ENCODE measurements at regions not wholly inside any gene's neighbourhood (a gene's known extent, or its start where the extent isn't known, plus 50 kb on each side); places are given as distances from the start of the nearest gene placed in this dataset.

- Mint-ChIP-seq H3K4me1 (no peaks in the 10 kb centered on the region), H3K27ac (no peak overlapping the region), H3K27me3 (no peaks in the 10 kb centered on the region), H3K9me3 (peaks cover 7 to 10% of the 10 kb centered on the region in 2 donors), H3K4me3 (no peak overlapping the region)
- ATAC-seq (no peak), DNase-seq (no peak)
These were observed 118.4 kb upstream of the BTBD3 start for GRCh38 chr20:11799281-11799684.

- DNase-seq (no peak), ATAC-seq (no peak)
- Mint-ChIP-seq H3K4me1 (no peaks in the 10 kb centered on the region), H3K9me3 (peaks cover 0 to 5% of the 10 kb centered on the region in 2 donors), H3K27me3 (no peaks in the 10 kb centered on the region), H3K27ac (no peak overlapping the region), H3K4me3 (no peak overlapping the region)
These were observed 110.3 kb upstream of the BTBD3 start for GRCh38 chr20:11807054-11808048.

- Mint-ChIP-seq H3K27ac (no peak overlapping the region), H3K4me3 (no peak overlapping the region), H3K4me1 (no peaks in the 10 kb centered on the region), H3K27me3 (no peaks in the 10 kb centered on the region), H3K9me3 (peaks cover 0 to under 1% of the 10 kb centered on the region in 2 donors)
- DNase-seq (no peak), ATAC-seq (no peak)
These were observed 108.9 kb upstream of the BTBD3 start for GRCh38 chr20:11808841-11809240.

- Mint-ChIP-seq H3K9me3 (no peaks in the 10 kb centered on the region), H3K4me1 (no peaks in the 10 kb centered on the region), H3K27me3 (no peaks in the 10 kb centered on the region), H3K4me3 (no peak overlapping the region), H3K27ac (no peak overlapping the region)
- no peak for ATAC-seq
- no peak for DNase-seq
These were observed 107.2 kb upstream of the BTBD3 start for GRCh38 chr20:11810311-11811083.

GRCh38 chr20:11813106-11813890 lies 104.4 kb upstream of the BTBD3 start:
- H3K27ac Mint-ChIP-seq, result no peak overlapping the region
- no peaks in the 10 kb centered on the region for H3K27me3 Mint-ChIP-seq
- no peak for ATAC-seq
- peaks cover 5 to 7% of the 10 kb centered on the region in 2 donors for H3K9me3 Mint-ChIP-seq
- DNase-seq, result no peak
- no peaks in the 10 kb centered on the region for H3K4me1 Mint-ChIP-seq
- H3K4me3 Mint-ChIP-seq, result no peak overlapping the region

GRCh38 chr20:11814267-11814666 lies 103.4 kb upstream of the BTBD3 start:
- Mint-ChIP-seq H3K27me3 (no peaks in the 10 kb centered on the region), H3K4me3 (no peak overlapping the region), H3K27ac (no peak overlapping the region), H3K4me1 (no peaks in the 10 kb centered on the region), H3K9me3 (peaks cover 5 to 7% of the 10 kb centered on the region in 2 donors)
- ATAC-seq, result no peak
- DNase-seq, result no peak

- ATAC-seq, result no peak
- Mint-ChIP-seq H3K9me3 (peaks cover 5 to 7% of the 10 kb centered on the region in 2 donors), H3K4me1 (no peaks in the 10 kb centered on the region), H3K27ac (no peak overlapping the region), H3K4me3 (no peak overlapping the region), H3K27me3 (no peaks in the 10 kb centered on the region)
- DNase-seq, result no peak
These were observed 96.9 kb upstream of the BTBD3 start for GRCh38 chr20:11820838-11821237.

- no peaks in the 10 kb centered on the region for H3K4me1 Mint-ChIP-seq
- DNase-seq, result no peak
- peaks cover 0 to under 1% of the 10 kb centered on the region in 2 donors for H3K9me3 Mint-ChIP-seq
- no peak for ATAC-seq
- H3K27me3 Mint-ChIP-seq, result no peaks in the 10 kb centered on the region
- no peak overlapping the region for H3K4me3 Mint-ChIP-seq
- no peak overlapping the region for H3K27ac Mint-ChIP-seq
These were observed 95.2 kb upstream of the BTBD3 start for GRCh38 chr20:11822540-11822794.

- H3K27ac Mint-ChIP-seq, result no peak overlapping the region
- ATAC-seq (no peak), DNase-seq (no peak)
- no peaks in the 10 kb centered on the region for H3K27me3 Mint-ChIP-seq
- no peaks in the 10 kb centered on the region for H3K9me3 Mint-ChIP-seq
- H3K4me1 Mint-ChIP-seq, result no peaks in the 10 kb centered on the region
- H3K4me3 Mint-ChIP-seq, result no peak overlapping the region
These were observed 91.4 kb upstream of the BTBD3 start for GRCh38 chr20:11826334-11826733.

- Mint-ChIP-seq H3K4me1 (no peaks in the 10 kb centered on the region), H3K4me3 (no peak overlapping the region), H3K27me3 (no peaks in the 10 kb centered on the region), H3K27ac (no peak overlapping the region), H3K9me3 (no peaks in the 10 kb centered on the region)
- ATAC-seq (no peak), DNase-seq (no peak)
These were observed 85.3 kb upstream of the BTBD3 start for GRCh38 chr20:11832397-11832796.

- no peaks in the 10 kb centered on the region for H3K4me1 Mint-ChIP-seq
- no peak overlapping the region for H3K27ac Mint-ChIP-seq
- DNase-seq (no peak), ATAC-seq (no peak)
- no peaks in the 10 kb centered on the region for H3K9me3 Mint-ChIP-seq
- H3K4me3 Mint-ChIP-seq, result no peak overlapping the region
- H3K27me3 Mint-ChIP-seq, result no peaks in the 10 kb centered on the region
These were observed 84.8 kb upstream of the BTBD3 start for GRCh38 chr20:11832851-11833250.

GRCh38 chr20:11833825-11834224 lies 83.9 kb upstream of the BTBD3 start:
- H3K27ac Mint-ChIP-seq, result no peak overlapping the region
- no peak overlapping the region for H3K4me3 Mint-ChIP-seq
- H3K4me1 Mint-ChIP-seq, result no peaks in the 10 kb centered on the region
- H3K9me3 Mint-ChIP-seq, result no peaks in the 10 kb centered on the region
- no peak for ATAC-seq
- no peaks in the 10 kb centered on the region for H3K27me3 Mint-ChIP-seq
- no peak for DNase-seq

GRCh38 chr20:11838076-11838636 lies 79.5 kb upstream of the BTBD3 start:
- H3K9me3 Mint-ChIP-seq, result peaks cover 0 to 8% of the 10 kb centered on the region in 2 donors

GRCh38 chr20:11841972-11842461 lies 75.7 kb upstream of the BTBD3 start:
- ATAC-seq, result no peak
- H3K9me3 Mint-ChIP-seq, result peaks cover 20 to 22% of the 10 kb centered on the region in 2 donors
- peaks cover 12% of the 10 kb centered on the region for H3K27me3 Mint-ChIP-seq
- H3K4me3 Mint-ChIP-seq, result no peak overlapping the region
- no peak for DNase-seq
- no peaks in the 10 kb centered on the region for H3K4me1 Mint-ChIP-seq
- no peak overlapping the region for H3K27ac Mint-ChIP-seq

More at GRCh38 chr20:11838076-11838636, 79.5 kb upstream of the BTBD3 start:
- no peak overlapping the region for H3K4me3 Mint-ChIP-seq
- H3K4me1 Mint-ChIP-seq, result no peaks in the 10 kb centered on the region
- no peak for DNase-seq
- H3K27me3 Mint-ChIP-seq, result no peaks in the 10 kb centered on the region
- no peak for ATAC-seq
- H3K27ac Mint-ChIP-seq, result no peak overlapping the region

- H3K27me3 Mint-ChIP-seq, result peaks cover 12% of the 10 kb centered on the region
- H3K27ac Mint-ChIP-seq, result no peak overlapping the region
- H3K4me3 Mint-ChIP-seq, result no peak overlapping the region
- ATAC-seq (no peak), DNase-seq (no peak)
- peaks cover 20 to 22% of the 10 kb centered on the region in 2 donors for H3K9me3 Mint-ChIP-seq
- H3K4me1 Mint-ChIP-seq, result no peaks in the 10 kb centered on the region
These were observed 74.4 kb upstream of the BTBD3 start for GRCh38 chr20:11843289-11843688.

Data from stimulated activated naive CD8-positive, alpha-beta T cell treated with anti-CD3 and anti-CD28 coated beads, Interleukin-15, amount 100 ng/mL, for 72 hours (primary cell).